ENCODE measurements at regions not wholly inside any gene's neighbourhood (a gene's known extent, or its start where the extent isn't known, plus 50 kb on each side); places are given as distances from the start of the nearest gene placed in this dataset.

DNA sequence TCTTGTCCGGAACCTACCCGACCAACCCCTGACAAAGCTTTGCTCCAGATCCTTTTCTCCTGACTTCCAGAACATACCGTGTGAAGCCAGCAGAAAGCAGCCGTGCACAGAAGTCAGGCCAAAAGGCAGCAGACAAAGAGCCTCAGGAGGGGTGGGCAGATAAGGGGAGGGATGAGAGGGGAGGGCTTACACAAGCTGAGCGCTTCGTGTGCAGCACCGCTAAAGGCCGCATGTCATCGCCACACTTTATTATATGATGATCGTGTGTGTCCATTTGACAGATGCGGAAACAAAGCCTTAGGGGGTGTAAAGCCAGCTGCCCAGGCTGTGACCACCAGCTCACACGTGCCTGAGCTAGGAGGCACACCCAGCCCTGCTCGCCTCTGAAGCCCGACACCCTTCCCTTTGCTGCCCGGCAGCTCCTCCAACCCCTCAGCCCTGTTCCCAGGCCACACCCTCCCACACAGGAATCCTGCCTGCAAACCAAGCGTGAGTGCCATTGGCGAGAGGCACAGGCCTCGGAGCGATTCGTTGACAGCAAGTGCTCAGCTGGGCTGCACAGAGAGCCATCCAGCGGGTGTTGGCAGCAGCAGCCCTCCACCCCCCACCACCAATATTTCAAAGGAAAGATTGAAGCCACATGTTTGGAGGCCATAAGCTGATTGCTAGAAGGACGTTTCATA lies 170.5 kb upstream of the SMIM23 start:
- no peak overlapping the region for H3K4me3 ChIP-seq (ENCODE audit: low read length)
- H3K4me1 ChIP-seq (ENCODE audit: insufficient read depth, low read length), result no peaks in the 10 kb centered on the region
- TF ChIP-seq CTCF (IDR thresholded peaks at IDR 0.05), result no peak
- no peak overlapping the region for H3K27ac ChIP-seq (ENCODE audit: low read depth in 1 of 2, low read length in 2 of 2)
- Mint-ChIP-seq H3K27ac (no peak overlapping the region), H3K4me3 (no peak overlapping the region), H3K4me1 (ENCODE audit: low read depth) (no peaks in the 10 kb centered on the region), H3K27me3 (peaks cover 18% of the 10 kb centered on the region), H3K36me3 (ENCODE audit: low read depth) (no peaks in the 10 kb centered on the region), H3K9me3 (no peaks in the 10 kb centered on the region)
- DNase-seq, result no peak
- ChIA-PET POLR2A (no interaction called here), CTCF (no interaction called here)
- peaks cover 0 to 2% of the 10 kb centered on the region in 2 experiments for H3K27me3 ChIP-seq (ENCODE audit: control insufficient read depth in 1 of 2, insufficient read depth in 2 of 2, low read length in 2 of 2)
- ATAC-seq (ENCODE audit: poor library complexity), result no peak
- no peaks in the 10 kb centered on the region for H3K36me3 ChIP-seq (ENCODE audit: insufficient read depth, low read length)
- intact Hi-C loops (cut with DNase I, micrococcal nuclease), result no loop called here
- peaks cover 0 to 4% of the 10 kb centered on the region in 2 experiments for H3K9me3 ChIP-seq (ENCODE audit: control insufficient read depth in 1 of 2, insufficient read depth in 1 of 2, low read length in 2 of 2)

GRCh38 chr5:171615705-171616640 lies 169.6 kb upstream of the SMIM23 start:
- Mint-ChIP-seq H3K4me3 (no peak overlapping the region), H3K27me3 (peaks cover 15% of the 10 kb centered on the region), H3K36me3 (ENCODE audit: low read depth) (no peaks in the 10 kb centered on the region), H3K27ac (no peak overlapping the region), H3K9me3 (no peaks in the 10 kb centered on the region), H3K4me1 (ENCODE audit: low read depth) (no peaks in the 10 kb centered on the region)
- DNase-seq (no peak), ATAC-seq (ENCODE audit: poor library complexity) (no peak)
- ChIA-PET CTCF (no interaction called here), POLR2A (no interaction called here)
- intact Hi-C loops (cut with DNase I, micrococcal nuclease), result no loop called here
- Histone ChIP-seq H3K27ac (ENCODE audit: low read depth in 1 of 2, low read length in 2 of 2) (no peak overlapping the region), H3K4me1 (ENCODE audit: insufficient read depth, low read length) (no peaks in the 10 kb centered on the region), H3K9me3 (ENCODE audit: control insufficient read depth in 1 of 2, insufficient read depth in 1 of 2, low read length in 2 of 2) (peaks cover 0 to 4% of the 10 kb centered on the region in 2 experiments), H3K4me3 (ENCODE audit: low read length) (no peak overlapping the region), H3K36me3 (ENCODE audit: insufficient read depth, low read length) (no peaks in the 10 kb centered on the region), H3K27me3 (ENCODE audit: control insufficient read depth in 1 of 2, insufficient read depth in 2 of 2, low read length in 2 of 2) (peaks cover 0 to 2% of the 10 kb centered on the region in 2 experiments)
- no peak for TF ChIP-seq CTCF (IDR thresholded peaks at IDR 0.05)

DNA sequence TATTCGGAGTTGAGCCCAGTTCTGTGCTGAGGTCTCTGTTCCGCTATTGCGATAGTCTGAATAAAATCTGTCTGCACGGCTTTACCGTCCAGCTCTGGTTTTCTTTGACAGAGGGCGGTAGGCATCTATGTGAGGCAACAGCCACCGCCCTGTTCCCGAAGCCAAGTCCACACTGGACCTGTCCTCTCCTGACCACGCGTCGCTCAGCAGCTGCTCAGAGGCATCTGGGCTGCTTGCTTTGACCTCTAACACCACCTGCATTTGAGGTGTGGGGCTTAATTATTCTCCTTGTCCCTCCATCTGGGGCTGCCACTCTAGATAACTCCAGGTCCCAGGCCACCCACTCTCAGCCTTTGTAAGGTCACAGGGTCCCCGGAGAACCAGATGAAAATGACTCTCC lies 168.4 kb upstream of the SMIM23 start:
- no peak for TF ChIP-seq CTCF (IDR thresholded peaks at IDR 0.05)
- Histone ChIP-seq H3K36me3 (ENCODE audit: insufficient read depth, low read length) (no peaks in the 10 kb centered on the region), H3K27me3 (ENCODE audit: control insufficient read depth in 1 of 2, insufficient read depth in 2 of 2, low read length in 2 of 2) (peaks cover 0 to 2% of the 10 kb centered on the region in 2 experiments), H3K4me3 (ENCODE audit: low read length) (no peak overlapping the region), H3K9me3 (ENCODE audit: control insufficient read depth in 1 of 2, insufficient read depth in 1 of 2, low read length in 2 of 2) (peaks cover 0 to 4% of the 10 kb centered on the region in 2 experiments), H3K27ac (ENCODE audit: low read depth in 1 of 2, low read length in 2 of 2) (no peak overlapping the region), H3K4me1 (ENCODE audit: insufficient read depth, low read length) (no peaks in the 10 kb centered on the region)
- Mint-ChIP-seq H3K9me3 (no peaks in the 10 kb centered on the region), H3K36me3 (ENCODE audit: low read depth) (no peaks in the 10 kb centered on the region), H3K27ac (no peak overlapping the region), H3K4me3 (no peak overlapping the region), H3K4me1 (ENCODE audit: low read depth) (no peaks in the 10 kb centered on the region), H3K27me3 (peaks cover 9% of the 10 kb centered on the region)
- DNase-seq (no peak), ATAC-seq (ENCODE audit: poor library complexity) (no peak)
- ChIA-PET CTCF (no interaction called here), POLR2A (no interaction called here)
- intact Hi-C loops (cut with DNase I, micrococcal nuclease), result no loop called here

All from CD4-positive, alpha-beta T cell (primary cell).